SK-N-MC (cell line): ENCODE measurements at regions not wholly inside any gene's neighbourhood (a gene's known extent, or its start where the extent isn't known, plus 50 kb on each side); places are given as distances from the start of the nearest gene placed in this dataset.

Source experiments
- FOXP2 ChIP-seq: optimal IDR thresholded peaks from 2 replicates; pipeline ENCODE3; 2011; ENCODE audit warnings: mild to moderate bottlenecking, moderate library complexity; ENCODE audit not compliant: insufficient read depth; ENCODE audit errors: extremely low read length, control extremely low read depth
- POLR2AphosphoS5 ChIP-seq: IDR thresholded peaks from 2 replicates; pipeline ENCODE4 v1.6.1; 2012; ENCODE audit warnings: mild to moderate bottlenecking, low read depth, low read length, borderline replicate concordance

DNA sequence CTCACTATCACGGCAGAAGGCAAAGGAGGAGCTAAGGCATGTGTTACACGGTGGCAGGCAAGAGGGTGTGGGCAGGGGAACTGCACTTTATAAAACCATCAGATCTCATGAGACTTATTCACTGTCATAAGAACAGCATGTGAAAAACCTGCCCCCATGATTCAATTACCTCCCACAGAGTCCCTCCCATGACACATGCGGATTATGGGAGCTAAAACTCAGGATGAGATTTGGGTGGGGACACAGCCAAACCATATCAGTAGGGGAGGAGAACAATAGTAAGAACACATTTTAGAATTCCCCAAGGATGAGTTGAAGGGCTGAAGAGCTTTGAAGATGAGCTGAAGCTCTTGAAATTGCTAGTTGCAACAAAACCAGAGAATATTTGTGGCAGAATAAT, 287.9 kb downstream of the SMARCA2 start:
- TF ChIP-seq FOXP2, result no peak
- no peak for TF ChIP-seq POLR2AphosphoS5
